Astrocyte (in vitro differentiated cells and primary cell): ENCODE measurements at regions not wholly inside any gene's neighbourhood (a gene's known extent, or its start where the extent isn't known, plus 50 kb on each side); places are given as distances from the start of the nearest gene placed in this dataset.

Source experiments
- EZH2 ChIP-seq: IDR thresholded peaks from 2 replicates; pipeline ENCODE4 v1.6.1; 2012; ENCODE audit warnings: mild to moderate bottlenecking, low read length, inconsistent platforms; ENCODE audit not compliant: insufficient read depth
- TF ChIP-seq, protein P1 (sequence below): IDR thresholded peaks from 2 replicates; pipeline ENCODE4 v1.5.1; 2011; ENCODE audit warnings: low read depth, mild to moderate bottlenecking, inconsistent platforms, low read length, moderate library complexity; ENCODE audit not compliant: insufficient read depth

DNA sequence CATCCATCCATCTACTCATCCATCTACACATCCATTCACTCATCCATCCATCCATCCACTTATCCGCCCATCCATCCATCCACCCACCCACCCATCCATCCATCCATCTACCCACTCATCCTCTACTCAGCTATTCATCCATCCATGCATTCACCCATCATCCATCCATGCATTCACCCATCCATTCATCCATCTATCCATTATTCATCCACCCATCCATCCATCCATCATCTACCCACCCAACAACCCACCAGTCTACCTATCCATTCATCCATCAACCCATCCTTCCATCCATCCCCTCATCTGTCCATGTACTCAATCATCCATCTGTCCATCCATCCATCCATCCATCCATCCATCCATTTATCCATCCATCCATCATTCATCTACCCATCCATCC, 972.7 kb downstream of the BRD1 start:
- TF ChIP-seq, protein P1, sequence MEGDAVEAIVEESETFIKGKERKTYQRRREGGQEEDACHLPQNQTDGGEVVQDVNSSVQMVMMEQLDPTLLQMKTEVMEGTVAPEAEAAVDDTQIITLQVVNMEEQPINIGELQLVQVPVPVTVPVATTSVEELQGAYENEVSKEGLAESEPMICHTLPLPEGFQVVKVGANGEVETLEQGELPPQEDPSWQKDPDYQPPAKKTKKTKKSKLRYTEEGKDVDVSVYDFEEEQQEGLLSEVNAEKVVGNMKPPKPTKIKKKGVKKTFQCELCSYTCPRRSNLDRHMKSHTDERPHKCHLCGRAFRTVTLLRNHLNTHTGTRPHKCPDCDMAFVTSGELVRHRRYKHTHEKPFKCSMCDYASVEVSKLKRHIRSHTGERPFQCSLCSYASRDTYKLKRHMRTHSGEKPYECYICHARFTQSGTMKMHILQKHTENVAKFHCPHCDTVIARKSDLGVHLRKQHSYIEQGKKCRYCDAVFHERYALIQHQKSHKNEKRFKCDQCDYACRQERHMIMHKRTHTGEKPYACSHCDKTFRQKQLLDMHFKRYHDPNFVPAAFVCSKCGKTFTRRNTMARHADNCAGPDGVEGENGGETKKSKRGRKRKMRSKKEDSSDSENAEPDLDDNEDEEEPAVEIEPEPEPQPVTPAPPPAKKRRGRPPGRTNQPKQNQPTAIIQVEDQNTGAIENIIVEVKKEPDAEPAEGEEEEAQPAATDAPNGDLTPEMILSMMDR, result no peak
- no peak for TF ChIP-seq EZH2
